Colonic mucosa (tissue), 4 donors: ENCODE measurements at regions not wholly inside any gene's neighbourhood (a gene's known extent, or its start where the extent isn't known, plus 50 kb on each side); places are given as distances from the start of the nearest gene placed in this dataset.
"Not testable (repeated sequence)": the region's sequence is repeated elsewhere in the genome, so short reads cannot be mapped to it uniquely, and the experiment has no call there.

Source experiments
- DNase-seq: peaks from one replicate; pipeline ENCODE4 v3.0.0-alpha.2; 2020
- H3K27ac ChIP-seq: fragments of 200-600 bp; one replicate; pipeline ENCODE4 v1.8.0; 2021
- H3K27me3 ChIP-seq: fragments of 200-600 bp; one replicate; pipeline ENCODE4 v1.8.0; 2021
- H3K36me3 ChIP-seq: fragments of 200-600 bp; one replicate; pipeline ENCODE4 v1.8.0; 2021
- H3K4me1 ChIP-seq: fragments of 200-600 bp; one replicate; pipeline ENCODE4 v1.8.0; 2021; ENCODE audit warnings: mild to moderate bottlenecking
- H3K4me3 ChIP-seq: fragments of 200-600 bp; one replicate; pipeline ENCODE4 v1.8.0; 2021
- H3K9ac ChIP-seq, 2 donors: one replicate each; pipeline ENCODE4 v1.7.0; 2013; ENCODE audit warnings: control low read depth in 2 of 2, low read depth in 2 of 2, low read length in 2 of 2
- H3K9me3 ChIP-seq: fragments of 200-600 bp; one replicate; pipeline ENCODE4 v1.8.0; 2021
- intact Hi-C: fragments of 100-400 bp; cut with DNase I; formaldehyde crosslinking; loops from one replicate; pipeline ENCODE4 v1.14.1; 2022
- TF ChIP-seq, protein P1 (sequence below): fragments of 200-600 bp; IDR thresholded peaks from one replicate; pipeline ENCODE4 v1.8.0; 2022; ENCODE audit warnings: antibody characterized with exemption, mild to moderate bottlenecking
- donor health status: healthy.
- donor health status: DM: no; HTN: no; CAD: no.
- donor health status: DM: no; HTN: no; CAD: no.

DNA sequence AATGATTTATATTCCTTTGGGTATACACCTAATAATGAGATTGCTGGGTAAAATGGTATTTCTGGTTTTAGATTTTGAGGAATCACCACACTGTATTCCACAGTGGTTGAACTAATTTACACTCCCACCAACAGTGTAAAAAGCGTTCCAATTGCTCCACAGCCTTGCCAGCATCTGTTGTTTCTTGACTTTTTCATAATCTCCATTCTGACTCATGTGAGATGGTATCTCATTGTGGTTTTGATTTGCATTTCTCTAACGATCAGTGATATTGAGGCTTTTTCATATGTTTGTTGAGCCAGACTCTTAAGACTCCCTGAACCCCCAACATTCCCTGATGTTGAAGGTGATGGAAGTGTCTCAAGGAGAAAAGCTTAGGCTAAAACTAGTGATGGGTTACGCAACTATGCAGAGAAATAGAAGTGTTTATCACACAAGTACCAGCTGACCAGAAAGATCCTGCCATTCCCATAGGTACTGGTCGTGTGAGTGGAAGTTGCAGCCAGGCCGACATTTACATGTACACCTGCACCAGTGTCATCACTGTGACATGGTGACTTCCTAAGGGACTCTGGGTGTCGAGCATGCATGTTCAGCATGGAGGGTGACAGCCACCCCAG lies 711.2 kb upstream of the NRP1 start:
- no peaks in the 10 kb centered on the region for H3K9me3 ChIP-seq
- H3K27me3 ChIP-seq: no peaks in the 10 kb centered on the region
- intact Hi-C loops: no loop called here
- no peak overlapping the region for H3K27ac ChIP-seq
- H3K9ac ChIP-seq: no peak overlapping the region
- no peaks in the 10 kb centered on the region for H3K36me3 ChIP-seq
- DNase-seq: no peak
- no peak overlapping the region for H3K4me3 ChIP-seq
- H3K4me1 ChIP-seq: no peaks in the 10 kb centered on the region
- TF ChIP-seq, protein P1, sequence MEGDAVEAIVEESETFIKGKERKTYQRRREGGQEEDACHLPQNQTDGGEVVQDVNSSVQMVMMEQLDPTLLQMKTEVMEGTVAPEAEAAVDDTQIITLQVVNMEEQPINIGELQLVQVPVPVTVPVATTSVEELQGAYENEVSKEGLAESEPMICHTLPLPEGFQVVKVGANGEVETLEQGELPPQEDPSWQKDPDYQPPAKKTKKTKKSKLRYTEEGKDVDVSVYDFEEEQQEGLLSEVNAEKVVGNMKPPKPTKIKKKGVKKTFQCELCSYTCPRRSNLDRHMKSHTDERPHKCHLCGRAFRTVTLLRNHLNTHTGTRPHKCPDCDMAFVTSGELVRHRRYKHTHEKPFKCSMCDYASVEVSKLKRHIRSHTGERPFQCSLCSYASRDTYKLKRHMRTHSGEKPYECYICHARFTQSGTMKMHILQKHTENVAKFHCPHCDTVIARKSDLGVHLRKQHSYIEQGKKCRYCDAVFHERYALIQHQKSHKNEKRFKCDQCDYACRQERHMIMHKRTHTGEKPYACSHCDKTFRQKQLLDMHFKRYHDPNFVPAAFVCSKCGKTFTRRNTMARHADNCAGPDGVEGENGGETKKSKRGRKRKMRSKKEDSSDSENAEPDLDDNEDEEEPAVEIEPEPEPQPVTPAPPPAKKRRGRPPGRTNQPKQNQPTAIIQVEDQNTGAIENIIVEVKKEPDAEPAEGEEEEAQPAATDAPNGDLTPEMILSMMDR: no peak

DNA sequence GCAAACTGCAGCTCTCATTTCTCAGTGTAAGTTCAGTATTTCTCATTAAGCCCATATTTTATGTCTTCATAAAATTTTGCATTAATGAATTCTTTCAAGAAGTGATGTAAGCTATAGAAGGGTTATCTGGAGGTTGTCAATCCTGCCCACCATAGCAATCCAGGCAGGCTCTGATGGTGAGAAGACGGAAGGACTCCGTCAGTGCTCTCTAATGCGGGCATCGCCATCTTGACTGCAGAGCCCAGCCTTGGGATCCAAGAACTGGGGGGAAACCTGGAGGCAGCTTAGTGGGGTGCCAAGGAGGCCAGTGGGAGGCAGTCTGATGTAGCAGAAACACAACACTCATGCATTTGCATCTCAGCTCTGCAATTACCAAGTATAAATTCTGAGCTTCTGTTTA lies 707.4 kb upstream of the NRP1 start:
- no peak for DNase-seq
- H3K27me3 ChIP-seq: no peaks in the 10 kb centered on the region
- H3K9ac ChIP-seq: no peak overlapping the region
- intact Hi-C loops: no loop called here
- H3K9me3 ChIP-seq: no peaks in the 10 kb centered on the region
- H3K4me3 ChIP-seq: no peak overlapping the region
- H3K4me1 ChIP-seq: no peaks in the 10 kb centered on the region
- no peaks in the 10 kb centered on the region for H3K36me3 ChIP-seq
- TF ChIP-seq, protein P1: no peak
- no peak overlapping the region for H3K27ac ChIP-seq

DNA sequence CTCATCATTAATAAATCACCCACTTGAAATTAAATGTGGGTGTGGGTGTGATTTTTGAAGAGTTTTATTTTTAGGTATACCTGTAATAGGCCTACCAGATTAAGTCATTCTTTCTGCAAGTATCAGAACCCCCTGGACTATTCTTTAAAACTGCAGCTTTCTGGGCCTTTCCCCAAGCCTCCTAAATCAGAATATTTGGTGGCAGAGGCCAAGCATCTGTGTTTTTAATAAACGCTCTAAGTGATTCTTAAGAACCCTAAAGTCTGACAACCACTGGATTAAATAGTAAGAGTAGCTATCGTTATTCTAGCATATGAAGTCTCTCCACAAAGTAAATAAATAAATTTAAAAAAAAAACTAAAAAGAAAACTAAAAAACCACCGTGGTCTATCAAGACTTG lies 703.0 kb upstream of the NRP1 start:
- Histone ChIP-seq H3K9ac (no peak overlapping the region), H3K27ac (no peak overlapping the region), H3K9me3 (no peaks in the 10 kb centered on the region), H3K4me1 (no peaks in the 10 kb centered on the region), H3K27me3 (no peaks in the 10 kb centered on the region), H3K4me3 (no peak overlapping the region), H3K36me3 (no peaks in the 10 kb centered on the region)
- intact Hi-C loops: no loop called here
- DNase-seq: no peak
- TF ChIP-seq, protein P1: no peak

DNA sequence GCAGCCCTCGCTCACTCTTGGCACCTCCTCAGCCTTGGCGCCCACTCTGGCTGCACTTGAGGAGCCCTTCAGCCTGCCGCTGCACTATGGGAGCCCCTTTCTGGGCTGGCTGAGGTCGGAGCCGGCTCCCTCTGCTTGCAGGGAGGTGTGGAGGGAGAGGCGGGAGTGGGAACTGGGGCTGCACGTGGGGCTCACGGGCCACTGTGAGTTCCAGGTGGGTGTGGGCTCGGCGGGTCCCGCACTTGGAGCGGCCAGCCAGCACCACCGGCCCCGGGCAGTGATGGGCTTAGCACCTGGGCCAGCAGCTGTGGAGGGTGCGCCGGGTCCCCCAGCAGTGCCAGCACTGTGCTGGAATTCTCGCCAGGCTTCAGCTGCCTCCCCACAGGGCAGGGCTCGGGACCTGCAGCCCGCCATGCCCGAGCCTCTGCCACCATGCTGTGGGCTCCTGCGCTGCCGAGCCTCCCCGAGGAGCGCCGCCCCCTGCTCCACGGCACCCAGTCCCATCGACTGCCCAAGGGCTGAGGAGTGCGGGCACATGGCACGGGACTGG lies 700.8 kb upstream of the NRP1 start:
- H3K4me3 ChIP-seq, DNase-seq, H3K36me3 ChIP-seq, H3K9ac ChIP-seq, H3K4me1 ChIP-seq, H3K9me3 ChIP-seq, H3K27ac ChIP-seq, intact Hi-C loops, H3K27me3 ChIP-seq: not testable (repeated sequence)

DNA sequence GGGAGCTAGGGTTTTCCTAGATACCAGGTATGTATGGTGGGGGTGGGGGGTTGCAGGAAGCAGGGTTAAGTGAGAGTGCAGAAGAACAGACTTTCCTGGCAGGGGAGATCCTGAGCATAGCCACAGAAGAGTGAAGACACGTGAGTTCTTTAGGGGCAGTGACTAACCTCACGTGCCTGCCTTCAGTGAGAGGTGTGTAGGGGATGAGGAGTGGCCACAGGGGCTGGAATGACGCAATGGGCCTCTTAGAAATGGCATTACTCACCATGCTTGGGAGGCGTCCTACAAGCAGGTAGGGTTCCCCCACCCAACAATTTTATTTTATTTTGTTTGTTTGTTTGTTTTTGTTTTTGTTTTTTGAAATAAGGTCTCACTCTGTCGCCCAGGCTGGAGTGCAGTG lies 698.6 kb upstream of the NRP1 start:
- Histone ChIP-seq H3K9ac (no peak overlapping the region), H3K36me3 (no peaks in the 10 kb centered on the region), H3K27ac (no peak overlapping the region), H3K4me1 (no peaks in the 10 kb centered on the region), H3K9me3 (no peaks in the 10 kb centered on the region), H3K27me3 (no peaks in the 10 kb centered on the region), H3K4me3 (no peak overlapping the region)
- DNase-seq: no peak
- intact Hi-C loops: no loop called here
- TF ChIP-seq, protein P1: no peak

DNA sequence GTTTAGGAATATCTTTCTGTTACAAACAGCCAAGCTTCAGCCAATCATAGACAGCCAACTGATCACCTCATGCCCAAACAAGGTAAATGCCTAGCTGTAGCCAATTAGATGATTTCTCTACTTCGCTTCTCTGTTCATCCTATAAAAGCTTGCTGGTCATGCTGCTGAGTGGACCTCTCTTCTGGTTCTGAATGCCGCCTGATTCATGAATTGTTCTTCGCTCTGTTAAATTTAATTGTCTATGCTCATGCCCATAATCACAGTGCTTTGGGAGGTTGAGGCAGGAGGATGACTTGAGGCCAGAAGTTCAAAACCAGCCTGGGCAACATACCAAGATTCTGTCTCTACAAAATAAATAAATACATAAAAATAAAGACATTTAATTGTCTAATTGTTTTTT lies 698.1 kb upstream of the NRP1 start:
- TF ChIP-seq, protein P1: no peak
- no peak overlapping the region for H3K4me3 ChIP-seq
- no peaks in the 10 kb centered on the region for H3K36me3 ChIP-seq
- no peak for DNase-seq
- H3K4me1 ChIP-seq: no peaks in the 10 kb centered on the region
- intact Hi-C loops: no loop called here
- no peaks in the 10 kb centered on the region for H3K9me3 ChIP-seq
- H3K27me3 ChIP-seq: no peaks in the 10 kb centered on the region
- no peak overlapping the region for H3K9ac ChIP-seq
- no peak overlapping the region for H3K27ac ChIP-seq
